OCI-M2 (cell line): ENCODE measurements at regions not wholly inside any gene's neighbourhood (a gene's known extent, or its start where the extent isn't known, plus 50 kb on each side); places are given as distances from the start of the nearest gene placed in this dataset.

Experiments
- DNase-seq: peaks from one replicate; lab custom pipeline; 2025; ENCODE audit not compliant: unreplicated experiment; lab: John Stamatoyannopoulos, UW

DNA sequence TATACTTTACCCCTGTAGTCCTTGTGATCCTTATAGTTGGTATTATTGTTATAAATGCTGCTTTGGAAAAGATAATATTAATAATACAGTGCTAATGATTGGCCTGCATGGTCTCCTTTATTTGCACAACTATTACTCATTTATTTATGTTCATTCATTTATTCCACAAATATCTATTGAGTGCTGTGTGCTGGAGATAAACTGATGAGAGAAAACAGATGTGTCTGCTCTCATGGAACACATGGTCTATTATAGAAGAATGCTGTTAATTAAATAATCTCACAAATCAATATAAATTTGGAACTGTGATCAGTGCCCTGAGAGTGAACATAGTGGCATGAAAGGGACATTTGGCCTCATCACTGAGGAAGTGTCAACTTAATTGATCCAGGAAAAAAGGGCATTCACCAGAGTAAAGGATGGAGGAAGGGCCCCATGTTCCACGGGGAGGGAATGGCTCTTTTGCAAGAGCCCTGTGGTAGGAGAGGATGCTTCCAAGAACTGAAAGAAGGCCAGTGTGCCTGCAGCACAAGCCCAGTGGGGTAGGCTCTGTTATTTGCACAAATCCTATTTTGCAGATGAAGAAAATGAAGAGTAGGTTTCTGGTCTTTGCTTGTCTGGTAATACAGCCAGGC, 91.5 kb upstream of the STK39 start:
- DNase-seq = no peak

DNA sequence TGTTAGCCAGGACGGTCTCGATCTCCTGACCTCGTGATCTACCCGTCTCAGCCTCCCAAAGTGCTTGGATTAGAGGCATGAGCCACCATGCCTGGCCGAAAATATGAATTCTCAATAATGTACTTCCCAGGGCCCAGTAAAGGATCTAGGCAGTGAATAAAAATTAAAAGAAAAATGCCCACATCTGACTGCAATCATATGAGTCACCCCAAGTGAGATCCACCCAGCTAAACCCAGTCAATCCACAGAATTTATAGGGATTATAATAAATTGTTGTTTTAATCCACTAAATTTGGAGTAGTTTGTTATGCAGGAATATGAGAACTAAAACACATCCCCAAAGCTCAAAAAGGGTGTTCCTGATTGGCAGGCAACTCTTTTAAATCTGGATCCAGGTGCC, 93.5 kb upstream of the STK39 start:
- DNase-seq = no peak

DNA sequence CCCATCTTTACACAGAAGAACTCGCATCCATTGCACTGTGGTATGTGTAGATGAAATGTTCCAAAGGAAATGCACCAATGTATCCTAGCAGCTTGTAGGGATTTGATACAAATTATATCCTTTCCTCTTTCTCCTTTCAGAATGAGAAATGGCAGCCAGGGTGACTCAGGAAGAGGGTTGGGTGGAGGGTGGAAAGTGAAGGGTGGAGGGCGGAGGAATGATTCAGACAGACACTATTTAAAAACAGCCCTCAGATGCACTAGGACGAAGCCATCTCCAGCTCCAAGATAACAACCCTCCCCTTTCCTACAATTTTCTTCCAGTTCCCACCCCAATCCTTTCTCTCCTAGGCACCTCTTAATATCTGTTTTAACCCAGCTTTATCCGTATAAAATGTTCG, 96.2 kb upstream of the STK39 start:
- DNase-seq = no peak

DNA sequence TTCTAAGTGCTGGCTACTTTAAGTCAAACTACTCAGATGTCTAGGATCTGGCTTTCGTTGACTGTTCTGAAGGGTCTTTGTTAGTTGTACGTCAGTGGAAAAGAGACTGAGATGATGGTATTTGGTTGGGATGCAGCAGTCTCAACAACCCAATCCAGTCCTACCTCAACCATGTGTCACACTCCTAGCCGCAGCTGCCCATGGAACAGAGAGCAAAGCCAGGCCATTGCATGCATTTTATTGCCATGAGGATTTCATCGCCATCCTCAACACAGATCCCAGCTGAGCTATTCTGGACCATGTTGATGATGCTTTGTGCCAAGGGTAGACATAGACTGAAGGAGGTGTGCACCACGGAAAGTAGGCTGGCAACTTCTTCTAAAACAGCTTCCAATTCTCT, 97.3 kb upstream of the STK39 start:
- DNase-seq = no peak

DNA sequence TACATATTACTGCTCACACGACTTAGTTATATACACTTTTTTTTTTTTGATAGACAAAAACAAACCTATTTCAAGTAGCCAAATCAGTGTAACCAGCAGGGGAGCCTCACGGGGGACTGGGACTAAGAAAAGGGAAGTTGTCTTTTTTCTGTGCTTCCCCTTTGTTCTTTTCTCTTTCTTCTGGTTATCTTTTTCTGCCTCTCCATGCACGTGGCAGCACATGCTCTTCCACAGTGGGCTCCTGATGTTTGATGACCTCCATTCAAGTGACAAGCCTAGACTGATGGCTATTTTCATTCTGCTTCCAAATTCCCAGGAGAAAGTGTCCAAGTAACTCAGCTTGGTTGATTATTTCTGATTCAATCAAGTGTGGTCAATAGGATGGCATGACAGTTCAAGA, 98.2 kb upstream of the STK39 start:
- DNase-seq = peak; percentile 8

DNA sequence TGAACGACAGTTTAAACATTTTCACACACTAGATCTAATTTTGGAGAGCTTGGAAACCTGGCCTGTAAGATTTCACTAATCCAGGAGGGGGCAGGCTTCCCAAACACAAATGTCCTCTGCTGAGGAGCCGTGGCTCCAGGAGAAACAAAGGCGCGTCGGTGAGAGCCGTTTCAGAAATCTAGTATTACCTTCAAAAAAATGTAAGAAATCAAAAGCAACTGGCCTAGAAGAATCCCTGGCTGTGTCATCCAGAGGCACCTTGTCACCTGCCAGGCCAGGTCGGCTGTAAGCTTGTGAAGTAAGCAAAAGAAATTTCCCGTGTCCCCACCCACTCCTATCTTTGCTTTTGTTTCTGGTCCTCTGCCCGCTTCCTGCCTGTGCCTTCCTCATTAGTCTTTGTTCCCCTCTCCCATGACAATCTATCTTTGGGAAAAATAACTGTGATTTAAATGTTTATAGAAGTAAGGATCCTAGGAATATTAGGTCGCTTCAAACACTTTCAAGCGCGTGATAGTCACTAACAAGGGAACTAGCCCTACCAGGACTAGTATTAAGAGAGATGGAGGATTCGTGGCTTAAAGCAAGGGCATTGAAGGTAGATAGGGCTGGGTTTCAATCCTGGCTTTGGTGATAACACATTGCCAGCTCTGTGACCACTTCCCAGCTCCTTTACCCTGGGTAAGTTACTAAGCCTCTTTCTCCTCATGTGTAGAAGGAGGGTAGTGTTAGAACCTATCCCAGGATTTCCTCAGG, 99.5 kb upstream of the STK39 start:
- DNase-seq = no peak

DNA sequence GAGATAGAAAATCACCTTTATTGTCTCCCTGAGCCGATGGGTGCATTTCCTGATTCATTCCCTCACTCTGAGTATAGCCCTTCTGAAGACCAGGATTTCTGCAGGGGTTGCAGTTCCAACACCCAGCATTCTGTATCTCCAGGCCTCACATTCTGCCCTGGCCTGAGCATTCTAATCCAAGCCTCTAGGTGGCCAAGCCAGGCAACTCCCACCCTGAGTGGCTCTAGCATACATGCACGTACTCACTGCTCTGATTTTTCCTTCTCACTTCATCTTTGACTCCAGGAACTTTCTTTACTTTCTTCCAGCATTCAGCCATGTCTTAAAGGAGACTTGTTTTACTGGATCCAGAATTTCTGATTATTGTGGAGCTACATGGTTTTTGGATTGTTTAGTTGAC, 100.7 kb upstream of the STK39 start:
- no peak for DNase-seq

DNA sequence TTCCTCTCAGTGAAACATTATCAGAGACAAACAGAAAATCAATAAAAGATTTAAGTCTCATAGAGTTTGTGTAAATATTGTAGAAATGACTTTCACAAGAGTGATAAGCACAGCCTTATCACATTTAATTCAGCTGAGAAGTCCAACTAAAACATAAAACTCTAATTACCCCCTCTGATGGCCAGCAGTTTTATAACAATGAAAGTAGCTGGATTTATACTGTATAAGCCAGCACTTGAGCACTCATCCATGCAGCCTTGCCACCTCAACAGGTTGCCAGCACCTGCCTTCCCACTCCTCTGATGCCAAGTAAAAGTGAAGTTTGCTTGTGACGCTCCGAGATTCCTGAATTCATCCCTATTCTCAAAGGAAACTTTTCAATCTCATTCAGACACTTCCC, 103.0 kb upstream of the STK39 start:
- DNase-seq = no peak

DNA sequence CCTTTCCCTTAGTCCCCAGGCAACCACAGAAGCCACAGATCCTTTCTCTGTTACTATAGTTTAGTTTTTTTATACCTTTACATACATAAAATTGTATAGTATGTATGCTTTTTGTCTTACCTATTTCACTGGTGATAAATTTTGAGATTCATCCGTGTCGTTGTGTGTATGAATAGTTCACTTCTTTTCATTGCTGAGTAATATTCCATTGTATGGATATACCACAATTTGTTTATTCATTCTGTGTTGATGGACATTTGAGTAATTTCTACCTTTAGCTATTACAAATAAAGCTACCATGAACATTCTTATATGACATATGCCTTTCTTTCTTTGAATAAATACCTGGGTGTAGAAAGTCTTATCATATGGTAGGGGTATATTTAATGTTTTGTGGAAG, 102.8 kb upstream of the CERS6 start:
- DNase-seq = no peak

DNA sequence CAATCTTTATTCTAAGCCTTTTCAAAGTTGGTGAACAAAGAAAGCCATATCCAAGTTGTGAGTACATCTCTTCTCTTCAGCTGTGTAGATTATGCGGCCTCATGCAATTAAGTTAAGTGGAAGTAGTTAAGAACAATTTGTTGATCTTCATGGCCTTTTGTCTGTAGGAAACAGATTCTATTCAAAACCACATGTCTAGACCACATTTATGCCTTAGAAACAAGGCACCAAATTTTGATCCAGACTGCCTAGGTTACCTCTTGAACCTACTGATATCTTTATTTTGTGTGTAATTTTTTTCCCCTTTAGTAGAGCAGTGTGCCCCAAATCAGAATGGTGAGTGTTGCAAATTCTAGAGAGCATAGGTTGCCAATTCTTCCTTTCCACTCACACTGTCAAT, 101.6 kb upstream of the CERS6 start:
- DNase-seq = no peak

DNA sequence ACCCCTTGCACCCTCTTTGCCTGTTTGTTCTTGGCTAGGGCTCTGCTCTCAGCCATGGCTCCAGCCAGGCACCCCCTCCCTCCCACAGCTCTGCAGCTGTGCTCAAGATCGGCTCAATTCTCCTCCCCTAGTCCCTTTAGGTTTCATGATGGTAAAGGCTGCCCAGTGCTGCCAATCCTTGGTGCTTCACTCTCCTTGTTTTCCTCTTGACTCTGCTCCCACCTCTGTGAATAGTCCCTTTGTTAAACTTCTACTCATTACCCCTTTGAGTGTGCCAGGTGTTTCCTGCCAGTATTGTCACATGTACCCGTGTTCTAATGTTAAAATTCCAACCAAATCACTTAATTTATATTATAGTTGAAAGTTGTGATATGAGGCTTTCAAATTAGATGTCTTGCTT, 101.0 kb upstream of the CERS6 start:
- DNase-seq = no peak

DNA sequence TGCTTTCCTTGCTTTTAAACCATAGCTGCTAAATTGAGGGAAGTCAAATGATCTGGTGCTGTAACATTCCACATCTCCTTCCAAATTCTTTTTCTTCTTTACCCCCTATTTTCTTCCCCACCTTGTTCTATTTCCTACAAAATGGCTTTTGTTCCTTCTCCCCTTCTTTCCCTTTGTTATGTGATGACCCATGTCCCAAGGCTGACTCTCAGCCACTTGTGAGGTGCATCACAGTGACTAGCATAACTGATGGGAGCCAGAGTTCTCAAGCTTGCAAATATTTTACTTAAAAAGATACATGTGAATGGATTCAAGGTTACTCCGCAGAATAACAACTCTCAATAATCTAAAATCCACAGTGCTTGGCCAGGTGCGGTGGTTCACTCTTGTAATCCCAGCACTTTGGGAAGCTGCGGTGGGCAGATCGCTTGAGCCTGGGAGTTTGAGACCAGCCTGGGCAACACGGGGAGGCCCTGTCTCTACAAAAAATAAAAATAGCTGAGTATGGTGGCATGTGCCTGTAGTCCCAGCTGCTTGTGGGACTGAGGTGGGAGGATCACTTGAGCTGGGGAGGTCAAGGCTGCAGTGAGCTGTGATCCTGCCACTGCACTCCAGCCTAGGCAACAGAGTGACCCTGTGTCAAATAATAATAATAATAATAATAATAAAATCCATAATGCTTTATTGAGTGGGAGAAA, 100.1 kb upstream of the CERS6 start:
- no peak for DNase-seq

DNA sequence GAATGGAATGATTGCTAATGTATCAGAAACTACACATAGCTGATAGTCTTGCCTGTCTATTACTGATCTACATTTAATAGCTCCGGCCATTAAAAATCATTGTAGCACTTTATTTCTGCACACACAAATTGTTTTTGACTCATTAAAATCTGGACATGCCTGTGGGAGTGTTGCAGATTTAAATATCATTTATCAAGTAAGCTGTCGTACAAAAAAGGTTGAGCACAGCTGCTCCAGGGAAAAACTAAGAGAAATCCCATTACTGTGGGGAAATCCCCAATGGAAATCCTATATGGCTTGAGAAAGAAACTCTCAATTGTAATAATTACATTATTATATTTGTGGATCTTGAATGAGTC, 99.6 kb upstream of the CERS6 start:
- DNase-seq = no peak

DNA sequence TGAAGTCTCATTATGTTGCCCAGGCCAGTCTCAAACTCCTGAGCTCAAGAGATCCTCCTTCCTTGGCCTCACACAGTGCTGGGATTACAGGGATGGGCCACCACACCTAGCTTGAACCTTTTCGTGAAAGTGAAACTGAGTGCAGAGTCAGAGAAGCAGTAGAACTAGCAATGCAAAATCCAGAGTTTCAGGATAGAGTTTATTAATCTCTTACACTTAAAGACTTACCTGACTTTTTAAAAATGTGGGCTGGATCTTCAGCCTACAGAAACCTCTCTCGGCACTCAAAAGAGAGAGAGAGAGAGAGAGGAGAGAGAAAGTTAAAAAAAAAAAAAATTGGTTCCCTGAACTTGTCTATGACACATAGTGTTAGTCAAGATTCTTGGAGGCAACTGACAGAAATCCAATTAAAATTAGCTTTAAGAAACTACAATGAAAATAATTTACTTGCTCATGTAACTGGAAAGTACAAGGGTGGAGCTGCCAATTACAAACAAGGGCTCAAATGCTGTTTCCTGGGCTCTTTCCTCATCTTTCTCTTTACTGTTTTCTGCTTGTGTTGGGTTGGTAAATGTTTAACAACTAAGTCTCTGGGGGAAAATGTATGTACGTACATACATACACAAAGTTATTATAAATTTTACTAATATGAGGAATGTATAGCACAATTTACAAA, 98.1 kb upstream of the CERS6 start:
- DNase-seq = no peak

DNA sequence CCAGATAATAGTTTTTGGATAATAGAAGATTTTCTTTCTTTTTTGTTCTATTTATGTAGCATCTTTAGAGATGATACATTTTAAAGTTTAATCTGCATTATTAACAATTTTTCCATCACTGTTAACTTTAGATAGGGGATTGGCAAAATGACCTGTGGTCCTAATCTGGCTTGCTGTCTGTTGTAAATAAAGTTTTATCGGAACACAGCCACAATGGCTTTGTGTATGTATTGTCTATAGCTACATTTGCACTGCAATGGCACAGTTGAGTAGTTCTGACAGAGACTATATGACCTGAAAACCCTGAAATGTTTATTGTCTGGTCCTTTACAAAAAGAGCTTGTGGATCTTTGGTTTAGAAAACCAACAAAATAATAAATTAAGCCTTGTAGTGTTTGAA, 97.0 kb upstream of the CERS6 start:
- DNase-seq = no peak

DNA sequence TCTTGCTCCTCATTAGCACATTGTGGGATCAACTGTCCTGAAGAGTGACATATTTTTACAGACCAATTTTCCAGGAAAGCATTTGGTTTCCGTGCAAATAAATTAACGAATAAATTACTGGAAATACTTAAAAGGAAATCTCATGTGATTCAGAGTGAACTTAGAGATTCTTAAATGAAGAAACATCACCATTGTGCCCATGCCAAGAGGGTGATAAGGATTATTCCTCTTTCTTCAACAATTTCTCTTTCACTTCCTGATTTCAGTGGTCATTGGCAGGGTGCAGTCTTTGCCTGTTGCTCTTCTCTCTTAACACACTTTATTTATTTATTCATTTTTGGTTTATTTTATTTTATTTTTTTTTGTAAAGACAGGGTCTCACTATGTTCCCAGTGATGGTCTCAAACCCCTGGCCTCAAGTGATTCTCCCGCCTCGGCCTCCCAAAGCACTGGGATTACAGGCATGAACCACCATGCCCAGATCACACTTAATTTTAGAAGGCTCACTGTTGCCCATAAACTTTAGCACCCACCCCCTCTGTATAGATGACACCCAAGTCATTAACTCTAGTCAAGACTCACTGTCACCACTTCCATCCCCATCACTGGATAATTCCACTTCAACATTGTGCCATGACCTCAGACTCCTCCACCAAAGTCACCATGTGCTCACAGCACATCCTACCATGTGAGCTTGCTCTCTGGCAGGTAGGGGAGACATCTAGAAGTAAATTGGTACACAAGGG, 92.6 kb upstream of the CERS6 start:
- DNase-seq = no peak

DNA sequence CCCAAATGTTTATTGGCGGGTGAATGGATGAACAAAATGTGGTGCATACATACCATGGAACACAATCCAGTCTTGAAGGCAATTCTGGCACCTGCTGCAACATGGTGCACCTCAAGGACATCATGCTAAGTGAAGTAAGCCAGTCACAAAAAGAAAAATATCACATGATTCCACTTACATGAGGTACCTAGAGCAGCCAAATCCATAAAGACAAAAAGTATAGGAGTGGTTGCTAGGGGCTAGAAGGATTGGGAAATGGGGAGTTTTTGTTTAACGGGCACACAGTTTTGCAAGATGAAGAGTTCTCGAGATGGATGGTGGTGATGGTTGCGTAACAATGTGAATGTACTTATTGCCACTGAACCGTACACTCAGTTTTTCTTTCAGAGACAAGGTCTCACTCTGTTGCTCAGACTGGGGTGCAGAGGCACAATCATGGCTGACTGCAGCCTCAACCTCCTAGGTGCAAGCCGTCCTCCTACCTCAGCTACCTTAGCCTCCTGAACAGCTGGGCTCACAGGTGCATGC, 90.9 kb upstream of the CERS6 start:
- DNase-seq = no peak

DNA sequence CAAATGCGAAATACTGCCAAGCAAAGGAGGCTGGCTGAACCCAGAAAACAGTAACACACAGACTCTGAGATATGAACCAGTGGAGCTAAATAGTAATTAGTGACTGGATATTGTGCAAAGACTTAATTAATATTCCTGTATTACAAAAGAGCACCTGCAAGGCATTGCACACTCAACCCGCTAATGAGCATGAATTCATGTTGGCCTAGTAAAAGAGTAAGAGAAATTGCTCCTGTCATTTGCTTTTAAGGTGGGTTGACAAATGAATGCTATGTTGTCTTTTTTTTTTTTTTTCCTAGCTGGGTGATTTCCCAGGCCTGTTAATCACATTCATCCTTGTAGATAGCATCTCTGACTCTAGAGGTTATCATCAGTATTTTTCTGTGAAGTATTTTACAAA, 87.0 kb upstream of the CERS6 start:
- no peak for DNase-seq

DNA sequence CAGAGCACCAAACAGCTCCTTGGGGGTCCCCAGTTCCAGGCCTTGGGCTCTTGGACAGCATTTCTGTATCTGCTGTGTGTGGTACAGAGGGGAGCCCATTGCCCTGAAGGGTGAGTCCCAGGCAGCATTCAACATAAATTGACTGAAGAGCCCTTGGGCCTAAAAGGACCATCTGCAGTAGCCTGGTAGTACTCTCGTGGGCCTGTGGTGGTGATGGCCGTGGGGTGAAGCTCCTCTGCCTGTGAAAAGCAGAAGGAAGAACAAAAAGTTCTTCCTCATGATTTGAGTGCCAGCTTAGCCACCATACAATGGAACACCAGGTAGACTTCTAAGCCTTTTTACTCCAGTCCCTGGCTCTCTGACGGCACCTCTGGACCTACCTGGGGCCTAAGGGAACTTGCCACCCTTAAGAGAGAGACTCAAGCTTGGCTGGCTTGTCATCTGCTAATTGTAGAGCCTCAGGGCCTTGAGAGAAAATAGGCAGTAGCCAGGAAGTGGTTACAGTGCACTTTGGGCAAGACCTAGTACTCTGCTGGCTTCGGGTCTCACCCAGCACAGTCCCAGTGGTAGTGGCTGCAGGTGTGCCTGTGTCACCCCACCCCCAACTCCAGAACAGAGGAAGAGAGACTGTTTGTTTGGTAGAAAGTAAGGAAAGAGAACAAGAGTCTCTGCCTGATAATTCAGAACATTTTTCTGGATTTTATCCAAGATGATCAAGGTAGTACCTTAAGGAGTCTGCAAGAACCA, 84.6 kb upstream of the CERS6 start:
- DNase-seq = no peak

DNA sequence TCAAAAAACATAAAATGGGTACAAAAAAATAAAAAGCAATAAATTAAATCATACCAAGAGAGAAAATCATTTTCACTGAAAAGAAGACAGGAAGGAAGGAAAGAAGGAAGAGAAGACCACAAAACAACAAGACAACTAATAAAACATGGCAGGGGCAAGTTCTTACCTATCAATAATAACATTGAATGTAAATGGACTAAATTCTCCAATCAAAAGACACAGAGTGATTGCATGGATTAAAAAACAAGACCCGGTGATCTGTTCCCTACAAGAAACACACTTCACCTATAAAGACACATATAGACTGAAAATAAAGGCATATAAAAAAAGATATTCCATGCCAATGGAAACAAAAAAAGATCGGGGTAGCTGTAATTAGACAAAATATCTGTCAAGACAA, 82.6 kb upstream of the CERS6 start:
- no peak for DNase-seq
